Epithelial cell of esophagus (primary cell): ENCODE measurements at regions not wholly inside any gene's neighbourhood (a gene's known extent, or its start where the extent isn't known, plus 50 kb on each side); places are given as distances from the start of the nearest gene placed in this dataset.
"Not testable (repeated sequence)": the region's sequence is repeated elsewhere in the genome, so short reads cannot be mapped to it uniquely, and the experiment has no call there.

Experiments
- DNase-seq: peaks from one replicate; pipeline ENCODE4 v3.0.0; 2010; ENCODE audit warnings: low read depth
- H3K4me3 ChIP-seq: 2 replicates; pipeline ENCODE4 v1.5.1; 2011; ENCODE audit warnings: mild to moderate bottlenecking, low read length, control low read depth
- CTCF ChIP-seq: IDR thresholded peaks from 2 replicates; pipeline ENCODE4 v1.5.1; 2011; ENCODE audit warnings: low read depth, mild to moderate bottlenecking, low read length, control low read depth, inconsistent platforms; ENCODE audit not compliant: insufficient read depth; ENCODE audit errors: missing control alignments

GRCh38 chr6:79135973-79136470, 58.0 kb upstream of the PHIP start:
- H3K4me3 ChIP-seq = no peak overlapping the region
- DNase-seq = no peak
- no peak for TF ChIP-seq CTCF

DNA sequence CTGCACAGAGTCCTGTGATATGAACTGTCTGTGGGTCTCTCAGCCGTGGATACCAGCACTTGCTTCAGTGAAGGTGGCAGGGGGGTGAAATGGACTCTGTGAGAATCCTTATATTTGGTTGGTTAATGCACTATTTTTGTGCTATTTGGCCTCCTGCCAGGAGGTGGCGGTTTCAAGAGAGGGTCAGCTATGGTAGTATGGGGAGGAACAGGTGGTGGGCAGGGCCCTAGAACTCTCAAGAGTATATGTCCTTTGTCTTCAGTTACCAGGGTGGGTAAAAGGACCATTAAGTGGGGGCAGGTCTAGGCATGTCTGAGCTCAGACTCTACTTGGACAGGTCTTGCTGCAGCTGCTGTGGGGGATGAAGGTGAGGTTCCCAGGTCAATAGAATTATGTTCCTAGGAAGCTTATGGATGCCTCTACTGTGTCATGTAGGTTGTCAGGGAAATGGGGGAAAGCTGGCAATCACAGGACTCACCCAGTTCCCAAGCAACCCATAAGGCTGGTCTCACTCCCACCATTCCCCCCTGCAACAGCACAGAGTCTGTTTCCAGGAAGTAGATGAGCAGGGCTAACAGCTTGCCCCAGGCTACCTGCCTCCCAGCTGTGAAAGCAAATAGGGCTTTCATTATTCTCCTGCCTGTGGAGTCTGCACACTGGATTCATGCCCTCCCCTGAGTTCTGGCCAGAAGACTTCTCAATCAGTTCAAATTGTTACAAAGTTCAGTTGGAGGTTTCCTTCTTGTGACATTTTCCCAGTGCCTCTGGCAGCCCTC, 56.8 kb upstream of the PHIP start:
- TF ChIP-seq CTCF = no peak
- H3K4me3 ChIP-seq = no peak overlapping the region
- DNase-seq = peak; percentile 5

GRCh38 chr6:79133173-79133572, 55.1 kb upstream of the PHIP start:
- no peak for TF ChIP-seq CTCF
- no peak overlapping the region for H3K4me3 ChIP-seq
- no peak for DNase-seq

- not testable (repeated sequence) for DNase-seq, H3K4me3 ChIP-seq
Observed at GRCh38 chr6:79131220-79131619, 53.2 kb upstream of the PHIP start.
